ENCODE measurements at regions not wholly inside any gene's neighbourhood (a gene's known extent, or its start where the extent isn't known, plus 50 kb on each side); places are given as distances from the start of the nearest gene placed in this dataset.
A peak's percentile ranks its signal among the peaks of the same experiment; 100 is the strongest.
"Not testable (repeated sequence)": the region's sequence is repeated elsewhere in the genome, so short reads cannot be mapped to it uniquely, and the experiment has no call there.

DNA sequence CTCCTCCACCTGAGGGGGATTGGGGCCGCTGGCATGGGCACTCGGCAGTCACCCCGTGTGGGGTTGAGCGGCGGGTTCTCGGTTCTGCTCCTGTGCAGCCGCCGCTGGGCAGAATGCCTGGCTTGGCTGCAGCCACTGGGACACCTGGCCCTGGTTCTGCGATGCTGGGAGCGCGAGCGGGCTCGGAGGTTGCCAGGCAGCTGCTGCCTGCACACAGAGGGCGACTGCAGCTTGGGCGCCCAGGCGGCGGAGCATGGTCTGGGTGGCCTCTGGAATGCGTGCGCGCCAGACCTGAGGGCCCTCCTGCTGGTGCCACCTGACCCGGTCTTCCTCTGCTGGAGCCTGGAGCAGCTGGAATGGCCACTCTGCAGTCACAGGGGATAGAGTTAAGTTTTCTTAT is 85.1 kb upstream of the CCDC180 start:
- not testable (repeated sequence) for DNase-seq; H3K27ac ChIP-seq (ENCODE audit: low read depth in 2 of 2, low read length in 1 of 2); H3K36me3 ChIP-seq (replicated peaks in 1 of 2; ENCODE audit: control insufficient read depth in 1 of 2, insufficient read depth in 2 of 2, low read length in 1 of 2); H3K9me2 ChIP-seq; H3F3A ChIP-seq (replicated peaks; ENCODE audit: insufficient read depth); H3K79me2 ChIP-seq (ENCODE audit: insufficient read depth); H3K4me2 ChIP-seq; H3K9me3 ChIP-seq; H2AFZ ChIP-seq (ENCODE audit: low read depth); H4K20me1 ChIP-seq (ENCODE audit: insufficient read depth); H3K4me3 ChIP-seq (ENCODE audit: low read depth in 2 of 2, low read length in 1 of 2); H3K9ac ChIP-seq
- CTCF ChIA-PET: interaction anchor here (1.4 to 1.6 kb wide), 2 partner anchors 15 to 366 kb away, joined by 6 to 7 read pairs; no protein-coding TSS in a partner anchor
- no CpG with 5 or more reads among the region's 21 CpGs for WGBS (ENCODE audit: low lambda C conversion rate)
- Histone ChIP-seq H3K27me3 (ENCODE audit: insufficient read depth) (peaks cover 27% of the 10 kb centered on the region), H3K4me1 (ENCODE audit: control insufficient read depth in 1 of 2, insufficient read depth in 2 of 2, low read depth in 1 of 2, low read length in 1 of 2) (peaks cover 0 to 12% of the 10 kb centered on the region in 2 experiments; a peak in 1 of 4 replicates)
- POLR2A ChIA-PET: interaction anchor here (1.4 kb wide), 1 partner anchor 16 kb away, joined by 5 read pairs; no protein-coding TSS in a partner anchor

DNA sequence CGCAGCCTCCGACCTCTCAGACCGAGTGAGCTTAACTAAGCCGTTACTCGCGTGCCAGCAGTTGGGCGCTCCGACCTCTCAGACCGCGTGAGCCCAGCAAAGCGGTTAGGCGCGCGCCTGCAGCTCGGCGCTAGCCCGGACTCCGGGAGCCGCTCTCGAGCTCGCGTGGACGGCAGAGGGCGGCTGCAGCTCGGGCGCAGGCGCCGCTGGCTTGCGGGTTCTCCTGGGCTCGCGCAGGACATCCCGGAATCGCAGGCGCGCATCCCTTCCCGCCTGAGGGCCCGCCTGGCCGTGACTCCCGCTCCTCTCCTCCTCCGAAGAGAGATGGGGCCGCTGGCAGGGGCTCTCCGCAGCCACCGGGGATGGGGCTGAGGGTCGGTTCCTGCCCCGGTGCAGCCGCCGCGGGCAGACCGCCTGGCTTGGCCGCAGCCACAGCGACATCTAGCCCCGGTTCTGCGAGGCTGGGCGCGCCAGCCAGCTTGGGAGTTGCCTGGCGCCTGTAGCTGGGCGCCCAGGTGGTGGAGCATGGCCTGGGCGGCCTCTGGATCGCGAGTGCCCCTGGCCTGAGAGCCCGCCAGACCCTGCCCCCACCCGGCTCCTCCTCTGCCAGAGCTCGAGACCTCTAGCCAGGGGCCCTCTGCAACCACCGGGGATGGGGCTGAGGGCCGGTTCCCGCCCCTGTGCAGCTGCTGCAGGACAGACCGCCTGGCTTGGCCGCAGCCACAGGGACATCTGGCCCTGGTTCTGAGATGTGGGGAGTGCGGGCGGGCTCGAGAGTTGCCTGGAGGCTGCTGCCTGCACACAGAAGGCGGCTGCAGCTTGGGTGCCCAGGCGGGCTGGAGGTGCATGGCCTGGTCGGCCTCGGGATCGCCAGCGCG is 85.7 kb upstream of the CCDC180 start:
- H3K9me2 ChIP-seq; H3K9me3 ChIP-seq; H3K36me3 ChIP-seq (replicated peaks in 1 of 2; ENCODE audit: control insufficient read depth in 1 of 2, insufficient read depth in 2 of 2, low read length in 1 of 2); H4K20me1 ChIP-seq (ENCODE audit: insufficient read depth); H2AFZ ChIP-seq (ENCODE audit: low read depth); H3K79me2 ChIP-seq (ENCODE audit: insufficient read depth); H3F3A ChIP-seq (replicated peaks; ENCODE audit: insufficient read depth); H3K27ac ChIP-seq (ENCODE audit: low read depth in 2 of 2, low read length in 1 of 2); H3K9ac ChIP-seq: not testable (repeated sequence)
- ChIA-PET CTCF (interaction anchor here (1.1 to 1.6 kb wide), 3 partner anchors 16 to 365 kb away, joined by 3 to 7 read pairs (median 6); no protein-coding TSS in a partner anchor), POLR2A (interaction anchor here (0.6 to 1.4 kb wide), 2 partner anchors 16 to 208 kb away, joined by 3 to 5 read pairs; no protein-coding TSS in a partner anchor)
- Histone ChIP-seq H3K4me3 (ENCODE audit: low read depth in 2 of 2, low read length in 1 of 2) (peak overlapping the region; percentile 35 to 54), H3K4me2 (peak overlapping the region; percentile 82), H3K4me1 (ENCODE audit: control insufficient read depth in 1 of 2, insufficient read depth in 2 of 2, low read depth in 1 of 2, low read length in 1 of 2) (peaks cover 0 to 12% of the 10 kb centered on the region in 2 experiments; a peak in 1 of 4 replicates), H3K27me3 (ENCODE audit: insufficient read depth) (peaks cover 27% of the 10 kb centered on the region)
- TF ChIP-seq NRF1 (IDR thresholded peaks at IDR 0.05; ENCODE audit: low read depth, low read length): peak; percentile 45
- TF ChIP-seq RAD21 (IDR thresholded peaks at IDR 0.05; ENCODE audit: low read length): peak; percentile 30
- TF ChIP-seq, protein P1, sequence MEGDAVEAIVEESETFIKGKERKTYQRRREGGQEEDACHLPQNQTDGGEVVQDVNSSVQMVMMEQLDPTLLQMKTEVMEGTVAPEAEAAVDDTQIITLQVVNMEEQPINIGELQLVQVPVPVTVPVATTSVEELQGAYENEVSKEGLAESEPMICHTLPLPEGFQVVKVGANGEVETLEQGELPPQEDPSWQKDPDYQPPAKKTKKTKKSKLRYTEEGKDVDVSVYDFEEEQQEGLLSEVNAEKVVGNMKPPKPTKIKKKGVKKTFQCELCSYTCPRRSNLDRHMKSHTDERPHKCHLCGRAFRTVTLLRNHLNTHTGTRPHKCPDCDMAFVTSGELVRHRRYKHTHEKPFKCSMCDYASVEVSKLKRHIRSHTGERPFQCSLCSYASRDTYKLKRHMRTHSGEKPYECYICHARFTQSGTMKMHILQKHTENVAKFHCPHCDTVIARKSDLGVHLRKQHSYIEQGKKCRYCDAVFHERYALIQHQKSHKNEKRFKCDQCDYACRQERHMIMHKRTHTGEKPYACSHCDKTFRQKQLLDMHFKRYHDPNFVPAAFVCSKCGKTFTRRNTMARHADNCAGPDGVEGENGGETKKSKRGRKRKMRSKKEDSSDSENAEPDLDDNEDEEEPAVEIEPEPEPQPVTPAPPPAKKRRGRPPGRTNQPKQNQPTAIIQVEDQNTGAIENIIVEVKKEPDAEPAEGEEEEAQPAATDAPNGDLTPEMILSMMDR (IDR thresholded peaks at IDR 0.05): peak; percentile 20; the same call in 1 of the 2 replicates
- DNase-seq: peak; percentile 79
- 4% methylated on average over 31 of the region's 78 CpGs for WGBS (ENCODE audit: low lambda C conversion rate)

DNA sequence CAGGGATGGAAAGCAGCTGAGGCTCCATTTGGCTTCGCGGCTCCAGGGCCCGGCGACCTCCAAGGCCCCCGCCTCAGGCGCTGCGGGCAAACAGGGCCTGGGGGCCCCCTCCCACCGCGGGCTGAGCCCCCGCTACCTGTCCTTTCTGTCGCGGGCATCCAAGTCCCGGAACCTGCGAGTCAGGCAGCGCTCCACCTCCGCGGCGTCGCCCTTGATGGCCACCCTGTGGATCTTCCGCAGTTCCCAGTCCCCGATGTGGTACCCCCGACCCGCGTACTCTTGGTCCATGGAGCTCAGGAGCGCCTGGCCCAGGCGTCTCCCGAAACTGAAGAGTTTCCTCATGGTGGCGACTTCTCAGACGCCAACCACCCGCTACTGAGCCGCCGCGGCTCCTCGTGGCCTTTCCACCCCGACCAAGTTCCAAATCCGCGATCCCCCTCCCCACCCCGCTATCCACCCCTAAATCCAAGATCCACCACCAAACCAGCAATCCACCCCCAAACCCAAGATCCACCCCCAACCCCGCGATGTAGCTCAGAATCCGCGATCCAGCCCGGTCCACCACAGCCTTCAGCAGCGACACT is 86.5 kb upstream of the CCDC180 start:
- ChIA-PET POLR2A (interaction anchor here (0.6 to 1.4 kb wide), 2 partner anchors 17 to 207 kb away, joined by 3 to 5 read pairs; no protein-coding TSS in a partner anchor), CTCF (interaction anchor here (1.1 to 1.6 kb wide), 4 partner anchors 8 to 364 kb away, joined by 3 to 7 read pairs (median 4); no protein-coding TSS in a partner anchor)
- H3K27me3 ChIP-seq (ENCODE audit: insufficient read depth): peaks cover 27% of the 10 kb centered on the region

DNA sequence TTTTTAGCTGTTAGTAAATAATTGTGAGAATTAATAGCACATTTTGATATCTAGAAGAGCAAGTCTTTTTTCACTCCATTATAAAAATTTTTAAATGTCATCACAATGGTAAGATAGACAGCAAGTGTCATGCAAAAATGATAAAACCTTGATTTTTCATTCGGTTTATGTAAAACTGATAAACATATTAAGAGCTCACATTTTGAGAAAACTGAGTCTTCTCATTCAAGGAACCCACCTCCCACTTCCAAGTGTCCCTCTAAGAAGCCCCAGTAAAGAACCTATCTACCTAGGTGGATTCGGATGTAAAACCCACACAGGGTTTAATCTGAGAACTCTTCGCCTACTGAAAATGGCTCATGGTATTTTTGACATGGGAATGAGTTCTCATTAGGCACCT is 87.1 kb upstream of the CCDC180 start:
- H3K9me3 ChIP-seq; H3F3A ChIP-seq (replicated peaks; ENCODE audit: insufficient read depth); H3K9me2 ChIP-seq; H3K4me3 ChIP-seq (ENCODE audit: low read depth in 2 of 2, low read length in 1 of 2); DNase-seq; H3K27ac ChIP-seq (ENCODE audit: low read depth in 2 of 2, low read length in 1 of 2); H3K36me3 ChIP-seq (replicated peaks in 1 of 2; ENCODE audit: control insufficient read depth in 1 of 2, insufficient read depth in 2 of 2, low read length in 1 of 2); H2AFZ ChIP-seq (ENCODE audit: low read depth); H3K9ac ChIP-seq; H3K79me2 ChIP-seq (ENCODE audit: insufficient read depth); POLR2A ChIA-PET; H3K4me2 ChIP-seq; H4K20me1 ChIP-seq (ENCODE audit: insufficient read depth): not testable (repeated sequence)
- CTCF ChIA-PET: interaction anchor here (1.1 kb wide), 1 partner anchor 7 kb away, joined by 3 read pairs; no protein-coding TSS in a partner anchor
- Histone ChIP-seq H3K27me3 (ENCODE audit: insufficient read depth) (peaks cover 27% of the 10 kb centered on the region), H3K4me1 (ENCODE audit: control insufficient read depth in 1 of 2, insufficient read depth in 2 of 2, low read depth in 1 of 2, low read length in 1 of 2) (peaks cover 0 to 12% of the 10 kb centered on the region in 2 experiments; a peak in 1 of 4 replicates)
- 62% methylated on average over 3 of the region's 3 CpGs for WGBS (ENCODE audit: low lambda C conversion rate)

More for the DNA sequence above, 86.5 kb upstream of the CCDC180 start:
- no peak overlapping the region for H3K27ac ChIP-seq (ENCODE audit: low read depth in 2 of 2, low read length in 1 of 2)
- no peaks in the 10 kb centered on the region for H3K9me3 ChIP-seq
- TF ChIP-seq, protein P2, sequence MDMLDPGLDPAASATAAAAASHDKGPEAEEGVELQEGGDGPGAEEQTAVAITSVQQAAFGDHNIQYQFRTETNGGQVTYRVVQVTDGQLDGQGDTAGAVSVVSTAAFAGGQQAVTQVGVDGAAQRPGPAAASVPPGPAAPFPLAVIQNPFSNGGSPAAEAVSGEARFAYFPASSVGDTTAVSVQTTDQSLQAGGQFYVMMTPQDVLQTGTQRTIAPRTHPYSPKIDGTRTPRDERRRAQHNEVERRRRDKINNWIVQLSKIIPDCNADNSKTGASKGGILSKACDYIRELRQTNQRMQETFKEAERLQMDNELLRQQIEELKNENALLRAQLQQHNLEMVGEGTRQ (IDR thresholded peaks at IDR 0.05; ENCODE audit: borderline replicate concordance, low read depth, low read length): no peak
- no peaks in the 10 kb centered on the region for H3K36me3 ChIP-seq (replicated peaks in 1 of 2; ENCODE audit: control insufficient read depth in 1 of 2, insufficient read depth in 2 of 2, low read length in 1 of 2)
- no peaks in the 10 kb centered on the region for H3K9me2 ChIP-seq
- H3K4me3 ChIP-seq (ENCODE audit: low read depth in 2 of 2, low read length in 1 of 2): peak overlapping the region; percentile 35 to 54
- peak overlapping the region; percentile 82 for H3K4me2 ChIP-seq
- H4K20me1 ChIP-seq (ENCODE audit: insufficient read depth): no peaks in the 10 kb centered on the region
- H3F3A ChIP-seq (replicated peaks; ENCODE audit: insufficient read depth): no peaks in the 10 kb centered on the region
- no peaks in the 10 kb centered on the region for H3K79me2 ChIP-seq (ENCODE audit: insufficient read depth)
- DNase-seq: peak; percentile 45
- WGBS (ENCODE audit: low lambda C conversion rate): 32% methylated on average over 30 of the region's 44 CpGs
- H2AFZ ChIP-seq (ENCODE audit: low read depth): no peak overlapping the region
- peaks cover 0 to 12% of the 10 kb centered on the region in 2 experiments; a peak in 1 of 4 replicates for H3K4me1 ChIP-seq (ENCODE audit: control insufficient read depth in 1 of 2, insufficient read depth in 2 of 2, low read depth in 1 of 2, low read length in 1 of 2)
- no peak overlapping the region for H3K9ac ChIP-seq

Measured in SK-N-SH (cell line).